ENCODE measurements at regions not wholly inside any gene's neighbourhood (a gene's known extent, or its start where the extent isn't known, plus 50 kb on each side); places are given as distances from the start of the nearest gene placed in this dataset.

DNA sequence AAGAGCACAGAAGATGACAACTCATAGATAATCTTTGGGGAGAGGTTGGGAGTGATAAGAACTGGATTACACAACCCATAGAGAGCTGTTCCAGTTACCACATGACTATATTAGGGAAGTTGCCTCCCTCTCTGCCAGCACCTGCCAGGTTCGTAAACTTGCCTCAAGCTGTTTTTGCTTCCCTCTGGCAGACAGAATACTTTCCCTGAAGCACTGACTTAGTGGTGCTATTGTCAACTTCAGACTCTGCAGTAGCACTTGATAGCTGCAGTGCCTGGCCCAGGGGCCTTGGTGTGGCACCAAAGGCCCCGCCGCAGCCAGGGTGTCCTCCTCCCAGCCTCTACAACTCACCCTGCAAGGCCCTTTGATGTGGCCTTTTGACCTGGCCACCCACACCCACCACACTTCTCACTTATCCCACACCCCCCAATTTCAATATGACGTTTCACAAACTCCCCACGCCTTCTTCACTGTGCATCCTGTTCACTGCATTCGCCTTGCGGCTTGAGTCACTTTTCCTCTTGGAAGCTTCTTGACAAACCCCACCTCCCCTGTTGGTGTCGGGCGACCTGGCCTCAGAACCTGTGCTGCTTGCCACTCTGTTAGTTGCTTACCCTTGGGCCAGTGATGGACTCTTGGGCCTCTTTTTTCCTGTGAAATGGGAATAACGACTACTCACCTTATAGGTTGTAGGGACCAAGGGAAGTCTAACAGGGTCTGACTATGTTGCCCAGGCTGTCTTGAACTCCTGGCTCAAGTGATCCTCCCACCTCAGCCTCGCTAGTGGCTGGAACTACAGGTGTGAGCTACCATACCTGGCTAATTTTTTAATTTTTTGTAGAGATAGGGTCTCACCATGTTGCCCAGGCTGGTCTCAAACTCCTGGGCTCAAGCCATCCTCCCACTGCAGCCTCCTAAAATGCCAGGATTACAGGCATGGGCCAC lies 50.2 kb upstream of the PODXL start:
- Histone ChIP-seq H2AFZ (ENCODE audit: low read length) (no peak overlapping the region), H3K9me3 (ENCODE audit: low read length) (no peaks in the 10 kb centered on the region), H3K79me2 (ENCODE audit: insufficient read depth, low read length) (no peaks in the 10 kb centered on the region), H3K9me2 (ENCODE audit: low read depth, low read length) (no peaks in the 10 kb centered on the region), H3K9ac (ENCODE audit: low read length) (no peak overlapping the region), H3K36me3 (ENCODE audit: insufficient read depth, low read length) (no peaks in the 10 kb centered on the region), H3F3A (ENCODE audit: insufficient read depth, low read length) (no peaks in the 10 kb centered on the region), H3K4me2 (ENCODE audit: low read length) (no peak overlapping the region), H3K27ac (ENCODE audit: low read depth, low read length, poor library complexity, severe bottlenecking) (no peak overlapping the region), H3K4me1 (ENCODE audit: insufficient read depth, low read length, severe bottlenecking) (no peaks in the 10 kb centered on the region), H3K4me3 (ENCODE audit: low read depth, low read length, poor library complexity, severe bottlenecking) (no peak overlapping the region), H3K27me3 (ENCODE audit: insufficient read depth, low read length) (peaks cover 16% of the 10 kb centered on the region), H4K20me1 (ENCODE audit: insufficient read depth, low read length) (no peaks in the 10 kb centered on the region)
- TF ChIP-seq, protein P1, sequence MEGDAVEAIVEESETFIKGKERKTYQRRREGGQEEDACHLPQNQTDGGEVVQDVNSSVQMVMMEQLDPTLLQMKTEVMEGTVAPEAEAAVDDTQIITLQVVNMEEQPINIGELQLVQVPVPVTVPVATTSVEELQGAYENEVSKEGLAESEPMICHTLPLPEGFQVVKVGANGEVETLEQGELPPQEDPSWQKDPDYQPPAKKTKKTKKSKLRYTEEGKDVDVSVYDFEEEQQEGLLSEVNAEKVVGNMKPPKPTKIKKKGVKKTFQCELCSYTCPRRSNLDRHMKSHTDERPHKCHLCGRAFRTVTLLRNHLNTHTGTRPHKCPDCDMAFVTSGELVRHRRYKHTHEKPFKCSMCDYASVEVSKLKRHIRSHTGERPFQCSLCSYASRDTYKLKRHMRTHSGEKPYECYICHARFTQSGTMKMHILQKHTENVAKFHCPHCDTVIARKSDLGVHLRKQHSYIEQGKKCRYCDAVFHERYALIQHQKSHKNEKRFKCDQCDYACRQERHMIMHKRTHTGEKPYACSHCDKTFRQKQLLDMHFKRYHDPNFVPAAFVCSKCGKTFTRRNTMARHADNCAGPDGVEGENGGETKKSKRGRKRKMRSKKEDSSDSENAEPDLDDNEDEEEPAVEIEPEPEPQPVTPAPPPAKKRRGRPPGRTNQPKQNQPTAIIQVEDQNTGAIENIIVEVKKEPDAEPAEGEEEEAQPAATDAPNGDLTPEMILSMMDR (IDR thresholded peaks at IDR 0.05; ENCODE audit: low read length), result no peak
- no peak for TF ChIP-seq EZH2 (IDR thresholded peaks at IDR 0.05; ENCODE audit: borderline replicate concordance, low read length)
